NCI-H2171 treated with DMSO at 0.1 percent for 48 hours (cell line): ENCODE measurements at regions not wholly inside any gene's neighbourhood (a gene's known extent, or its start where the extent isn't known, plus 50 kb on each side); places are given as distances from the start of the nearest gene placed in this dataset.
A peak's percentile ranks its signal among the peaks of the same experiment; 100 is the strongest.

Source experiments
- DNase-seq: peaks from one replicate; lab custom pipeline; 2025; lab: John Stamatoyannopoulos, UW

DNA sequence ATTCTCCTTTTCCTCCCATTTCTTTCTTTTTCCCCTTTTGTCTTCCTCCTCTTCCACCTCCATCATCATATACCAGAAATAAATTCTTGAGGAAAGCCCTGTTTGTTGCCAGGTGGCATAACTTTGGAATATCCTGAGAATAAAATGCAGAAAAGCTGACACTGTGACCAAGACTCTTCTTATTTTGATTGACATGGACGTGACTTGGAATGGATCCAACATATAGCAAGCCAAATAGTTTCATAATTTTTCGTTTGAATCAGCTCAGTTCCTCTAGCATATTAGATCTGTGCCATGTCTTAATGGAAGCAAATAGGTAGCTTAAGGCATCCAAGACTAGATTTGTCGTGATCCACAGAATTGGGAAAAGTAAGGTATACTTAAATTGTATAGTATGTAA lies 354.7 kb upstream of the FIGN start:
- no peak for DNase-seq

DNA sequence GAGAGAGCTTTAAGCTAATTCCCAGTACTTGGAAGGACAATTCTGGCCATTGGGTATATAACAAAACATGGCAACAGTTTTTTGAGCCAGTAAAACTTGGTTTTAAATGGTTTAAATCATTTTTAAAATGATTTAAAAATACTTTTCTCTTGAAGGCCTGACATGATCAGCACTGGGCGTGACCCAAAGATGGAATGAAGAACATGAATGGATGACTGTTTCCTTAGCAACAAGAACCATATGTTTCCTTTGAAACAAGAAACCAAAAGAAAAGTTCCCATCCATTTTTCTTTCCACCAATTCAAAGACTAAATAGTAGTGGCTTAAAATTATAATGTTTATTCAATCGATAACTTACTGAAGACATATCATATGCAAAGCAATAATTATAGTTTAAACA lies 348.3 kb upstream of the FIGN start:
- no peak for DNase-seq

GRCh38 chr2:164080486-164080885 lies 344.7 kb upstream of the FIGN start:
- no peak for DNase-seq

DNA sequence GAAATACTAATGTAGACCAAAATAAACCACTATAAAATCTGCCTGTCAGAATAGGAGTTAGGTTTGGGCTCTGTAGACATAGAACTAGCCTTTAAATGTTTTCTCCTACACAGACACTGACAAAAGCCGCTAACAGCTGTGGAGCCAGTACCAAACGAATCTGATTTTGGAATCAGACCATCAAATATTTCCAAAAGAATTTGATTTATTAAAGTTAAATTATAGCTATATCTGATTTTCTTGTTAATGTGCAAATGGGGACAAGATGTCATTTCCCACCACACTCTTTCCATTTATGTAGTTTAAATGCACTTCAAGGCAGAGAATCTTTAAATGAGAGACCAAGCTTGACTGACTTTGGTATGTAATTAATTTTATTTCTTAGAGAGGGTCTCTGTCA lies 343.4 kb upstream of the FIGN start:
- no peak for DNase-seq

GRCh38 chr2:164078421-164078820 lies 342.6 kb upstream of the FIGN start:
- DNase-seq = no peak

DNA sequence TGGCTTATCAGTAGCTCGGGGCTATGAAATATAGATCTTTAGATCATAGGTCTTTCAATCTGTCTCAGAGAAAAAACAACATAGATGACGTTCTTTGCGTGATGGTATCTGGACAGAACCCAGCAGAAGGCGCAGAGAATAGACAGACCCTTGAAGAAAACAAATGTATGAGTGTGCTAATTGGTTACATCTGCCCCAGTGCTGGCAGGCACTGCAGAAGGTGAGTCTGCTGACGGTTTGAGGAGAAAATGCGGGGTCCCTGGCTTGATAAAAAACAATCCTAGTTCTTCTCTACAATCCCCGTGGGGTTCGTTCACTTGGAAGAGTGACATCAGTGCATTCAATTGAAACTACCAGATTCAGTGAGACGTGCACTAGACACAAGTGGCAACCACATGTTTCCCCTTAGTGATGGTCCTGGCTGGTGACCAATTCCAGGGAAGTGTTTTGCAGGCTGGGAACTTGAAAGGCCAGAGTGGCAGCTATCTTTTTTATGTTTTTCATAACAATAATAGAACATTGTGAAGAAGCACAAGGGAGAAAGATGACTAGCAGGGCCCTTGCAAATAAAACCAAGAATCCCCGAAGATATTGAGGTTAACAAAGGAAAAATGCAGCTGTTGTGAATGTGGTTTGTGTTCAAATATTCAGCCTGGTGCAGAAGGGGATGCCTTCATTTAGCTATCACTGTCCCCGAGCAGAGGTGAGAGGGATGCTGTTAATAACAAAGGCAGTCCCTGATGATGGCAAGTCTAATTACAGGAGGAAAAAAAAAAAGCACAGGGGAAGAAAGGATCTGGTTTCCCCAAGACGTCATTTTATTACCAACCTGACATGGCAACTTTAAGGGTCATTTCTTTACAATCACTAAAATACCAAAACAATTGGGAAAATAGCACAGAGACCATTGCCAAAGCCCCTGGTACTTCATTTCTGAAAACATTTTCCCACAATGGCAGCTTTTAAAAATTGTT lies 337.6 kb upstream of the FIGN start:
- DNase-seq = no peak

DNA sequence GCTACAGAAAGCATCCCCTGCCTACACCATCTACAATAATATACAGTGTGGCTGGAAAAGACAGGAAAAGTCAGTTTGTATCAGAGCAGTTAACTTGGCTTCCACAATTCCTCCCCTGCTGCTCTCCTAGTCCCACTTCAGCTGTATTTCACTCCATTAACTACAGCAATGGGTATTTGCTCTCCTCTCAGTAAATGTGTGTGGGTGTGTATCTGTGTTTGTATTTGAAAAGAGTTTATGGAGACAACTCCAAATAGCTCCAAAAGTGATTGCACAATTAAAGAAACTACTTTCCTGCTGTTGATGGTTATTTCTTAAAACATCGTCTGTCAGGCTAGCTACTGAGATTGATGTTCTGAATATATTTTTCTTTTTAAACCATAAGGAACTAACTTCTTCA lies 333.7 kb upstream of the FIGN start:
- no peak for DNase-seq

GRCh38 chr2:164068063-164068462 lies 332.3 kb upstream of the FIGN start:
- DNase-seq = no peak

DNA sequence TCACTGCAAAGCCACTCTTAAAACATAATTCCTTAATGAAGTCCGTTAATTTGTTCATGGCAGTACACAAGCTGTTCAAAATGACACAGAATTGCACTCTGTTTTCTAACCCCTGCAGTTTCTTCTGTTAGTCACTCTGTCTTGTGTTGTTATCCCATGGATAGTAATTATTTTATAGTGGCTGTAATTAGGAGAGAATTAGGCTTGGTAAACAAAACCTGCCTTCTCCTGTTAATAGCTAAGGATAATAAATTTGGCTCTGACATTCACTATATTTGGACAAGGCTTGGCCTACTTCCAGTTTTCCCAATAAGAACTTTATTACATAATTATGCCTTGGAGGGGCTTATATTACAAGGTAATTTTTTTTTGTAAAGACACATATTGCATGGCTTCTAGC lies 330.3 kb upstream of the FIGN start:
- DNase-seq = peak; percentile 7

- DNase-seq = no peak
Observed at GRCh38 chr2:164065038-164065437, 329.2 kb upstream of the FIGN start.

GRCh38 chr2:164061129-164061746 lies 325.4 kb upstream of the FIGN start:
- no peak for DNase-seq

- DNase-seq = no peak
Observed at GRCh38 chr2:164060031-164060430, 324.2 kb upstream of the FIGN start.

DNA sequence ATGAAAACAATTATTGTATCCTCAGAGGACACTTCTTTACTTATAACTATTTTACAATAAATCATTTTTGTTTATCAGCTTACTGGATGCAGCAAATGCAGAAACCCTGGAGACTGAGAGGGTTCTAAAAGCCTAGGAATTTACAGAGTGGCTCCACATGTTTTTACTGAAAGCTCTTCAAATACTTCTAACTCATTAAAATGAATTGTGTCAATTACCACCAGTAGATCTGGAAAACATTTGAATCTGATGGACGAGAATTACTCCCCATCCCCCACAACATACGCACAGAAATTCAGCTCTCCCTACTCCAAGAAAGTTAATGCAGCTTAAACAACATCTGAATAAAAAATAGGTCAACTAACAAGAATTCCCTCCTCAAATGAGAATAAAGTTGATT lies 319.8 kb upstream of the FIGN start:
- DNase-seq = no peak

DNA sequence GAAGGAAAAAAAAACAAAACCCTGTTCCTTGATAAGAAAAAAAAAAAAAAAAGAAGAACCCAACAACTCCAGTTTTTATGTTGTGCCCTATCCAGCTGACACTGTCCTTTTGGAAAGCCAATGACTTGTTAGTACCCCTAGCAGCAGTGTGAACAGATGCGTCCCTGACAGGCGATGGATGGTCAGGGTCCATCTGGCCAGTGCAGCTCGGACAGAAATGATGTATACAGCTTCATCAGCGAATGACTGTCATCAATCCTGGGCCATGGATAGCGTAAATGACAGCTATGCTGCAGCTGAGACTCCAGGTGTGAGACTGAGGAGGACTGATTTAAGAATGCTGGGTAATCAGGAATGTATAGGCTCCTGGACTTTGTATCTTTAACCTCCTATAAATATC lies 318.8 kb upstream of the FIGN start:
- DNase-seq = no peak

GRCh38 chr2:164053021-164053420 lies 317.2 kb upstream of the FIGN start:
- no peak for DNase-seq

- no peak for DNase-seq
Observed at GRCh38 chr2:164052006-164052405, 316.2 kb upstream of the FIGN start.

DNA sequence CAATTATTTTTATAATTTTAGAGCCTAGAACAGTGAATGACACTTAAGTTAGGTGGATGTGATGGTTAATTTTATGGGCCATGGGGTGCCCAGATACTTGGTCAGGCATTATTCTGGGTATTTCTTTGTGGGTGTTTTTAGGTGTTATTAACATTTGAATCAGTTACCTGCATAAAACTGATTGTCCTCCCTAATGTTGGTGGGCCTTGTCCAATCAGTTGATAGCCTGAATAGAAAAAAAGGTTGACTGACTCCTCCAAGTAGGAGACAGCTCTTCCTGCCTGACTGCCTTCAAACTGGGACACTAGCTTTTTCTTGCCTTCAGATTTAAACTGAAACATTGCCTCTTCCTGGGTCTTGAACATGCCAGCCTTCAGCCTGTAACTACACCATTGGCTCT lies 312.9 kb upstream of the FIGN start:
- no peak for DNase-seq

DNA sequence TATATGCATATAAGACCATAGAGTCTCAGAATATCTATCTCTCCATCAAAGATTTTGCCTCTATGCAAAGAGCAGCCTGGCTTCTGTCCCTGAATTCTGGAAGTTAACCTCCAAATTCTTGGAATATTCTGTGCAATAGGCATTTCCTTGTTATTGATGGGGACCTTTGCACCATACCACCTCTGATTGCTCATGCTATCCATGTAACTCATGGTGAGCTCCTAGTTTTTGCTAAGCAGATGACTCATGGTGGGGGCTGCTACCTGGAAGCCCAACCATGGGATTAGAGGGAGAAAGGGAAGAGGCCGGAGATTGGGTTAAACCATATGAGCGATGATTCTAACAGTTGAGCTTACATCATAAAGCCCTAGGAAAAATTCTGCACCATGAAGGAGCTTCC lies 310.2 kb upstream of the FIGN start:
- no peak for DNase-seq

GRCh38 chr2:164044622-164045021 lies 308.8 kb upstream of the FIGN start:
- DNase-seq = no peak

GRCh38 chr2:164039270-164039669 lies 303.5 kb upstream of the FIGN start:
- DNase-seq = no peak

DNA sequence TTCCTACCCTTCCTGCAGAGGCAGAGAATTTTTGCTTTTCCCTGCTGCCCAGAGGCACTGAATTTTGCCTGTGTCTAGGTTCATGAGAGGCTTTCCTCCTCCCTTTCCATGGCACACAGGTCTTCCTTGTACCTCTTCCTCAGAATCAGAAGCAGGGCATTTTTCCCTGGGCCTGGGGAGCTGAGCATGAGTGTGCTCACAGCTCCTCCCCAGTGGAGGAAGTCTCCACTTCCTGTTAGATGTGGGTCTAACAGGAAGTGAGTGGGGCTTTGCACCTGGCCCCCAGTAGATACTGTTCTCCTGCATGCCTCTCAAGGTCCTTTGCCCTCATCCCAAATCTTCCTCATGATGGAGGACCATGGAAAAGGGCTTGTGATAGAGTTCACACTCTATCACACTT lies 297.2 kb upstream of the FIGN start:
- DNase-seq = no peak

DNA sequence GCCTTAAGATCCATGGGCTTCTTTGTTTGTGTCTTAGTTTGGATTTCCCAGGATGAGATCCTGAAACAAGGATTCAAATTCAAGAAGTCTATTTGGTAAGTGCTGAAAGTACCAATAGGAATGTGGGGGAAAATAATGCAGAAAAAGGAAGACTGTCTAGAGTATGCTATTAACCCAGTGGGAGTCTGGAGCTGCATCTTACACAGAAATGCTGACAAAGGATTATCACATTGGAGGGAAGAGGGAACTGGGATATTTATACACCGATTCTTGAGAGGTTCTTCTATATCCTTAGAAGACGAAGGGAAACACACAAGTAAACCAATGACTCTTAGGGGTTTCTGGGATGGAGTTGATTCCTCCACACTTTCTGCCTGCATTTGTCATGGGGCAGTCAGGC lies 294.8 kb upstream of the FIGN start:
- DNase-seq = no peak

DNA sequence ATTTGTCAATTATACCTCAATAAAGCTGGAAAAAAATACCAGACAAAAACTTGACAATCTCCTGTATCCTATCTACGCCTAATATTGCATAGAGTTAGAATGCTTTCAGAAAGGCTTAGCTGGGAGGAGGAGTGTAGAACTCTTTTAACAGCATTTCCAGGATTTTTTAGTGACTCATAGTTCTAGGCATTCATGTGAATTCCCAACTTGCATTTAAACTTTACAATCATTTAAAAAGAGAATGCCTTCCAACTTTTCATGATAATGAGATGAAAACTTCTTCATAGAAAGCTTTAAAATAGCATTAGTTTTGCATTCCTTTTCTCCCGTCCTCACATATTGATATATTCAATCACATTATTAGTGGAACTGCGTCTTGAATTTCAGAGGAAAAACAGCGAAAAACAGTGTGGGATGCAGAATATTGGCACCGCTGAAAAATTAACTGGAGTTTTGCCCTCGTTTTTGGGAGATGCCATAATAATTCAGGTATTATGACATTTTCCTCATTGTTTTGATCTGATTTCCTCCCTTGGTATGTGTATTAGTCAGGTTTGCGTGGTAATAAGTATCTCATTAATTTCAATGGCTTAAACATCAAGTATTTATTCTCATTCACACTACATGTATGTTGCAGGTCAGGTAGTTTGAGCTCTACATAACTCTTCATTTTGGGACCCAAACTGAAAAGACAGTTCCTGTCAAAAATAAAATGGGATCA lies 293.2 kb upstream of the FIGN start:
- no peak for DNase-seq
